Smooth muscle cell (in vitro differentiated cells): ENCODE measurements at regions not wholly inside any gene's neighbourhood (a gene's known extent, or its start where the extent isn't known, plus 50 kb on each side); places are given as distances from the start of the nearest gene placed in this dataset.
"Not testable (repeated sequence)": the region's sequence is repeated elsewhere in the genome, so short reads cannot be mapped to it uniquely, and the experiment has no call there.

Experiments used
- DNase-seq: peaks from one replicate; lab custom pipeline; 2025; ENCODE audit not compliant: unreplicated experiment; lab: John Stamatoyannopoulos, UW
- H2AFZ ChIP-seq: fragments of 200-600 bp; sonication (generic); 2 replicates; pipeline ENCODE4 v1.6.0; 2016; ENCODE audit warnings: antibody characterized with exemption, low read depth, mild to moderate bottlenecking
- H3F3A ChIP-seq: fragments of 200-600 bp; sonication (generic); 2 replicates; pipeline ENCODE4 v1.6.0; 2017; ENCODE audit warnings: antibody characterized with exemption, low read depth
- H3K27ac ChIP-seq: fragments of 200-600 bp; sonication (generic); 2 replicates; pipeline ENCODE4 v1.5.1; 2016; ENCODE audit warnings: low read depth, mild to moderate bottlenecking
- H3K27me3 ChIP-seq: fragments of 200-600 bp; sonication (generic); 2 replicates; pipeline ENCODE4 v1.6.1; 2016; ENCODE audit warnings: low read depth, mild to moderate bottlenecking
- H3K36me3 ChIP-seq: fragments of 200-600 bp; sonication (generic); 2 replicates; pipeline ENCODE4 v1.5.1; 2016; ENCODE audit warnings: low read depth
- H3K4me1 ChIP-seq: fragments of 200-600 bp; sonication (generic); 2 replicates; pipeline ENCODE4 v1.5.1; 2016; ENCODE audit warnings: low read depth
- H3K4me2 ChIP-seq: fragments of 200-600 bp; sonication (generic); 2 replicates; pipeline ENCODE4 v1.6.0; 2016; ENCODE audit warnings: mild to moderate bottlenecking
- H3K4me3 ChIP-seq: fragments of 200-600 bp; sonication (generic); 2 replicates; pipeline ENCODE4 v1.5.1; 2016; ENCODE audit warnings: mild to moderate bottlenecking
- H3K79me2 ChIP-seq: fragments of 200-600 bp; sonication (generic); 2 replicates; pipeline ENCODE4 v1.6.0; 2016; ENCODE audit warnings: low read depth, mild to moderate bottlenecking
- H3K9ac ChIP-seq: fragments of 200-600 bp; sonication (generic); 2 replicates; pipeline ENCODE4 v1.6.0; 2016; ENCODE audit warnings: low read depth
- H3K9me3 ChIP-seq: fragments of 200-600 bp; sonication (generic); replicated peaks from 2 replicates; pipeline ENCODE4 v1.5.1; 2016; ENCODE audit warnings: low read depth
- H4K20me1 ChIP-seq: fragments of 200-600 bp; sonication (generic); 2 replicates; pipeline ENCODE4 v1.6.0; 2016; ENCODE audit warnings: low read depth
- CTCF ChIP-seq: fragments of 200-600 bp; sonication (generic); IDR thresholded peaks from 2 replicates; pipeline ENCODE4 v1.5.1; 2017; ENCODE audit warnings: borderline replicate concordance, mild to moderate bottlenecking, antibody characterized with exemption; ENCODE audit not compliant: insufficient read depth, poor library complexity, severe bottlenecking
- WGBS: methylation state at CpG from one replicate; pipeline ENCODE4 v1.1.7; 2016; ENCODE audit warnings: low lambda C conversion rate; 5-methylcytosine and 5-hydroxymethylcytosine counted together

- H3K9ac ChIP-seq, H2AFZ ChIP-seq, H3K27ac ChIP-seq, H3K4me1 ChIP-seq, DNase-seq, H4K20me1 ChIP-seq, H3K36me3 ChIP-seq, H3K27me3 ChIP-seq, H3K4me3 ChIP-seq, H3K79me2 ChIP-seq, H3K4me2 ChIP-seq, H3F3A ChIP-seq, H3K9me3 ChIP-seq: not testable (repeated sequence)
- 89% methylated on average over 10 of the region's 15 CpGs for whole genome bisulfite sequencing
Observed at GRCh38 chr14:106761886-106762816, 1235.8 kb downstream of the TMEM121 start.

DNA sequence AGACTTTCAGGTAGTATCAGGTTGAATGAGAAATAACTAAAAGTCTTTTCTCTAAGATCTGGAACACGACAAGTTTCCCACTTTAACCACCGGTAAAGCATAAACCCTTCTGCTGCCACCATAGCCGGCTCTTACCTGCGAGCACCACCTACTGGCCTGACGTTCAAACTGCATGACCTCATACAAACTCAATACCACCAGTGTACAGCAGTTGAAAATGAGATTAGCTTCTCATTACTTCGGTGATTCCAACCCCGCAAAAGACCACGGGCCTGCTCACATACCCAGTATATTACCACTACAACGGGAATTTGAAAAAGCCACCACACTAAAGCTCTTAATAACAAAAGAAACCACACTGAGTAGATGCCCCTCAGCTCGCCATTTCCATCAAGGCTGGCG, 1238.6 kb downstream of the TMEM121 start:
- H3K36me3 ChIP-seq, H3K79me2 ChIP-seq, H3K27me3 ChIP-seq, H3F3A ChIP-seq, H3K4me3 ChIP-seq, H4K20me1 ChIP-seq, H3K4me2 ChIP-seq, H2AFZ ChIP-seq, H3K9me3 ChIP-seq, DNase-seq, H3K9ac ChIP-seq, H3K27ac ChIP-seq, H3K4me1 ChIP-seq: not testable (repeated sequence)
- WGBS, result 45% methylated on average over 11 of the region's 11 CpGs

DNA sequence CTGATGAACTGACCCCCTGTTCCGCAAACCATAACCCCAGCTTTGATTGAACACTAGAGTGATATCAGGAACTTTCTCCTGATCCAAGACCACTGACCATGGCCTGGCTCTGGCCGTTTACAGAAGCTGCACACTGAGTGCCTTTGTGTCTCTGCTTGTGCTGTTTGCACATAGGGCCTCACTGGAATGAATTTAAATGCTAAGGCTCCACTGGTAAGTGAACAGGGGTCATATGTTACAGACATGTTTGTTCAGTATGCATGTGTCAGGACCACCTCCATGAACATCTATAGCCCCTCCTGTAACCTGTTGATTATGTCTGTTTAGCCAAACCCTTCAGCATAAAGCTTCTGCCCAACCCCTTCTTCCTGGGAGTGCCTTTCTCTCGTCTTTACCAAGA, 1239.8 kb downstream of the TMEM121 start:
- Histone ChIP-seq H3K9ac (no peak overlapping the region), H3K27ac (no peak overlapping the region), H3K79me2 (no peaks in the 10 kb centered on the region), H2AFZ (no peak overlapping the region), H3K36me3 (no peaks in the 10 kb centered on the region), H3K4me2 (no peak overlapping the region), H3K27me3 (no peaks in the 10 kb centered on the region), H4K20me1 (no peaks in the 10 kb centered on the region), H3F3A (no peaks in the 10 kb centered on the region), H3K4me3 (no peak overlapping the region), H3K9me3 (no peaks in the 10 kb centered on the region), H3K4me1 (no peaks in the 10 kb centered on the region)
- WGBS, result 34% methylated on average over 3 of the region's 3 CpGs
- no peak for DNase-seq
- TF ChIP-seq CTCF, result no peak

GRCh38 chr14:106766551-106767277, 1240.3 kb downstream of the TMEM121 start:
- not testable (repeated sequence) for H3K27ac ChIP-seq, H3K79me2 ChIP-seq, H3K9me3 ChIP-seq, H3K27me3 ChIP-seq, H3F3A ChIP-seq, H3K4me2 ChIP-seq, H3K36me3 ChIP-seq, H2AFZ ChIP-seq, H4K20me1 ChIP-seq, H3K4me3 ChIP-seq, H3K9ac ChIP-seq, H3K4me1 ChIP-seq, DNase-seq
- 42% methylated on average over 5 of the region's 5 CpGs for whole genome bisulfite sequencing

GRCh38 chr14:106768230-106768629, 1241.8 kb downstream of the TMEM121 start:
- H2AFZ ChIP-seq, H4K20me1 ChIP-seq, H3F3A ChIP-seq, H3K4me2 ChIP-seq, DNase-seq, H3K9ac ChIP-seq, H3K9me3 ChIP-seq, H3K27ac ChIP-seq, H3K27me3 ChIP-seq, H3K36me3 ChIP-seq, H3K4me1 ChIP-seq, H3K79me2 ChIP-seq, H3K4me3 ChIP-seq: not testable (repeated sequence)
- WGBS, result 66% methylated on average over 8 of the region's 8 CpGs

GRCh38 chr14:106768972-106769700, 1242.8 kb downstream of the TMEM121 start:
- H3K79me2 ChIP-seq, H3K9me3 ChIP-seq, H3K4me1 ChIP-seq, DNase-seq, H3K4me3 ChIP-seq, H3K9ac ChIP-seq, H3K4me2 ChIP-seq, H3K36me3 ChIP-seq, H4K20me1 ChIP-seq, H3F3A ChIP-seq, H2AFZ ChIP-seq, H3K27ac ChIP-seq, H3K27me3 ChIP-seq: not testable (repeated sequence)
- 60% methylated on average over 8 of the region's 8 CpGs for WGBS

DNA sequence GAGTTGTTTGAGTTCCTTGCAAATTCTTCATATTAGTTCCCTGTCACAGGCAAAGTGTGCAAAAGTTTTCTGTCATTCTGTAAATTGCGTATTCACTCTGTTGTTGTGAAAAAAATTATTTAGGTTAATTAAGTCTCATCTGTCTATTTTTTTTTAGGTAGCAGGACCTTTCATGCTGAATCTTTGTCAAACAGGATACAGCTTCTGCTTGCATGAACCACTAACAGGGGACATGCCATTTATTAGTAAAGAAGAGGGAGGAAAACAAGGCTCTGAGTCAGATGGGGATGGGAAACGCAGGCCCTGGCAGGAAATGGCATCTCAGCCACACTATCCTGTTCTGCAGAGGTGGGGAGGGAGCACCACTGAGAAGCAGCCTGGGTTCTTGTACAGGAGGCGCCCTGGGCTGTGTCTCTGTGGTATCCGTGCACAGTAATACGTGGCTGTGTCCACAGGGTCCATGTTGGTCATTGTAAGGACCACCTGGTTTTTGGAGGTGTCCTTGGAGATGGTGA, 1243.8 kb downstream of the TMEM121 start:
- not testable (repeated sequence) for H4K20me1 ChIP-seq, H3K9ac ChIP-seq, H3K36me3 ChIP-seq, H3K27me3 ChIP-seq, H2AFZ ChIP-seq, H3K4me1 ChIP-seq, H3K9me3 ChIP-seq, DNase-seq, H3K79me2 ChIP-seq, H3K4me2 ChIP-seq, H3F3A ChIP-seq, H3K27ac ChIP-seq, H3K4me3 ChIP-seq
- 54% methylated on average over 1 of the region's 5 CpGs for WGBS
